SU-DHL-6 (cell line): ENCODE measurements at regions not wholly inside any gene's neighbourhood (a gene's known extent, or its start where the extent isn't known, plus 50 kb on each side); places are given as distances from the start of the nearest gene placed in this dataset.

ENCODE experiments used
- EZH2phosphoT487 ChIP-seq: fragments of 200-600 bp; sonication (generic), shearing (Covaris generic); conservative IDR thresholded peaks from 2 replicates; pipeline ENCODE4 v1.6.1; 2018; ENCODE audit warnings: mild to moderate bottlenecking, antibody characterized with exemption, low read length, moderate library complexity, mixed read lengths
- TF ChIP-seq, protein P1 (sequence below): fragments of 200-600 bp; sonication (generic); IDR thresholded peaks from one replicate; pipeline ENCODE4 v1.5.1; 2017; ENCODE audit warnings: antibody characterized with exemption, mild to moderate bottlenecking, low read length, moderate library complexity; ENCODE audit not compliant: insufficient read depth, poor library complexity, severe bottlenecking

DNA sequence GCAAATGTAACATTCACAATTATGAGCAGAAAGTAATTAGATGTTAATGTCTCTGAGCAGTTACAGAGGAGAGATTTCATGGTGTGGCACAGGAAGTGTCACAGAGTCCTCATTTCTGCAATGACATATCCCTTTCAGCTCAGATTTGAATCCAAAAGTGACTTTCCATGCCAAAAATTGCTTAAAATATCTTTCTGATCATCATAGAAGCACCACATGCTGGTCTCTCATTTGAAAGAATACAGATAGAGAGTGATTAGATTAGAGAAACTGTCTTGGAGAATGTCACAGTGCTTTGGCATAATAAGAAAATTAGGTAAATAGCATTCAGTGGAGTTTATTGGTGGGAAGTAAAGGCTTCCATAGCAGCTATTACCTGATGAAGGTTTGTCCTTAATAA is 383.4 kb upstream of the CDH2 start:
- TF ChIP-seq, protein P1, sequence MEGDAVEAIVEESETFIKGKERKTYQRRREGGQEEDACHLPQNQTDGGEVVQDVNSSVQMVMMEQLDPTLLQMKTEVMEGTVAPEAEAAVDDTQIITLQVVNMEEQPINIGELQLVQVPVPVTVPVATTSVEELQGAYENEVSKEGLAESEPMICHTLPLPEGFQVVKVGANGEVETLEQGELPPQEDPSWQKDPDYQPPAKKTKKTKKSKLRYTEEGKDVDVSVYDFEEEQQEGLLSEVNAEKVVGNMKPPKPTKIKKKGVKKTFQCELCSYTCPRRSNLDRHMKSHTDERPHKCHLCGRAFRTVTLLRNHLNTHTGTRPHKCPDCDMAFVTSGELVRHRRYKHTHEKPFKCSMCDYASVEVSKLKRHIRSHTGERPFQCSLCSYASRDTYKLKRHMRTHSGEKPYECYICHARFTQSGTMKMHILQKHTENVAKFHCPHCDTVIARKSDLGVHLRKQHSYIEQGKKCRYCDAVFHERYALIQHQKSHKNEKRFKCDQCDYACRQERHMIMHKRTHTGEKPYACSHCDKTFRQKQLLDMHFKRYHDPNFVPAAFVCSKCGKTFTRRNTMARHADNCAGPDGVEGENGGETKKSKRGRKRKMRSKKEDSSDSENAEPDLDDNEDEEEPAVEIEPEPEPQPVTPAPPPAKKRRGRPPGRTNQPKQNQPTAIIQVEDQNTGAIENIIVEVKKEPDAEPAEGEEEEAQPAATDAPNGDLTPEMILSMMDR: no peak
- no peak for TF ChIP-seq EZH2phosphoT487
